GM19467 (cell line): ENCODE measurements at regions not wholly inside any gene's neighbourhood (a gene's known extent, or its start where the extent isn't known, plus 50 kb on each side); places are given as distances from the start of the nearest gene placed in this dataset.
A peak's percentile ranks its signal among the peaks of the same experiment; 100 is the strongest.
"Not testable (repeated sequence)": the region's sequence is repeated elsewhere in the genome, so short reads cannot be mapped to it uniquely, and the experiment has no call there.

Experiments used
- ATAC-seq: cut with Tn5 transposase; IDR thresholded peaks from one replicate; pipeline ENCODE4 v1.9.1; 2021; ENCODE audit warnings: mild to moderate bottlenecking, moderate library complexity; ENCODE audit not compliant: unreplicated experiment

GRCh38 chr6:62819640-62820039 is 391.6 kb upstream of the FKBP1C start:
- ATAC-seq: no peak

GRCh38 chr6:62808565-62809293 is 402.5 kb upstream of the FKBP1C start:
- no peak for ATAC-seq

GRCh38 chr6:62805431-62805830 is 405.8 kb upstream of the FKBP1C start:
- no peak for ATAC-seq

- ATAC-seq: no peak
Observed at GRCh38 chr6:62803094-62803493, 408.2 kb upstream of the FKBP1C start.

- ATAC-seq: no peak
Observed at GRCh38 chr6:62797190-62797589, 414.1 kb upstream of the FKBP1C start.

GRCh38 chr6:62775427-62776022 is 435.7 kb upstream of the FKBP1C start:
- peak; percentile 59 for ATAC-seq

- ATAC-seq: not testable (repeated sequence)
Observed at GRCh38 chr6:62766174-62766573, 445.1 kb upstream of the FKBP1C start.

GRCh38 chr6:62764841-62765240 is 446.4 kb upstream of the FKBP1C start:
- ATAC-seq: no peak

- no peak for ATAC-seq
Observed at GRCh38 chr6:62763125-62763912, 447.9 kb upstream of the FKBP1C start.

- ATAC-seq: no peak
Observed at GRCh38 chr6:62746968-62747367, 460.9 kb upstream of the KHDRBS2 start.

GRCh38 chr6:62746161-62746560 is 460.1 kb upstream of the KHDRBS2 start:
- ATAC-seq: no peak

GRCh38 chr6:62740596-62740995 is 454.6 kb upstream of the KHDRBS2 start:
- ATAC-seq: no peak

- no peak for ATAC-seq
Observed at GRCh38 chr6:62740171-62740570, 454.1 kb upstream of the KHDRBS2 start.

- ATAC-seq: no peak
Observed at GRCh38 chr6:62737792-62738191, 451.8 kb upstream of the KHDRBS2 start.

- no peak for ATAC-seq
Observed at GRCh38 chr6:62721408-62721807, 435.4 kb upstream of the KHDRBS2 start.

GRCh38 chr6:62716719-62717118 is 430.7 kb upstream of the KHDRBS2 start:
- no peak for ATAC-seq

- ATAC-seq: no peak
Observed at GRCh38 chr6:62714112-62714511, 428.1 kb upstream of the KHDRBS2 start.

GRCh38 chr6:62711750-62712149 is 425.7 kb upstream of the KHDRBS2 start:
- no peak for ATAC-seq

- no peak for ATAC-seq
Observed at GRCh38 chr6:62707914-62708313, 421.9 kb upstream of the KHDRBS2 start.

- no peak for ATAC-seq
Observed at GRCh38 chr6:62707156-62707555, 421.1 kb upstream of the KHDRBS2 start.

- ATAC-seq: no peak
Observed at GRCh38 chr6:62683063-62683462, 397.0 kb upstream of the KHDRBS2 start.

GRCh38 chr6:62681108-62681507 is 395.1 kb upstream of the KHDRBS2 start:
- no peak for ATAC-seq
